ENCODE measurements at regions not wholly inside any gene's neighbourhood (a gene's known extent, or its start where the extent isn't known, plus 50 kb on each side); places are given as distances from the start of the nearest gene placed in this dataset.

DNA sequence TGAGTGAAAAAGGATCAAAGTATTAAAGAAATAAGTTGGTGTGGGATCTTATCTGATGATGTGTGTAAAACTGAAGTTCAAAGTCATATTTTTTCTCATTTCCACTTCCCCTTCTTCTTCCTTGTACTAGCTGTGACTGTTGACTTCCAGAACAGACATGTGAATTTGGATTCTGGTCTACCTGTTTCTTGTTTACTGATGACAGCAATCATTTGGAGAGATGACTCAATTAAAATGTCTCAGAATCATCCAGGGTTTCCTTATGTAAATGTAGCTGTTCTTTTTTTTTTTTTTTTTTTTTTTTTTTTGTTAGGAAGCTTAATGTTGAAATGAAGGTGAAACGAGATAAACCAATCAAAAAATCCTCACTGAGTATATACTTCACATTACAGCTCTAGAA, 819.9 kb upstream of the PIK3C3 start:
- Histone ChIP-seq H2BK120ac (ENCODE audit: low read depth, low read length) (no peak overlapping the region), H3K27ac (replicated peaks; ENCODE audit: low read length) (no peak overlapping the region), H3K23ac (ENCODE audit: low read depth, low read length, poor library complexity) (no peak overlapping the region), H3K18ac (ENCODE audit: low read length) (no peak overlapping the region), H3K14ac (ENCODE audit: low read length) (no peak overlapping the region), H2AFZ (ENCODE audit: low read length) (no peak overlapping the region), H3K9me3 (replicated peaks in 1 of 2; ENCODE audit: control insufficient read depth in 2 of 2, insufficient read depth in 1 of 2, low read depth in 1 of 2, low read length in 2 of 2) (no peaks in the 10 kb centered on the region), H2BK15ac (ENCODE audit: low read length) (no peak overlapping the region), H3K4me1 (ENCODE audit: control insufficient read depth in 2 of 2, insufficient read depth in 1 of 2, low read depth in 1 of 2, low read length in 2 of 2) (no peaks in the 10 kb centered on the region), H4K8ac (ENCODE audit: low read depth, low read length) (no peak overlapping the region), H2BK12ac (ENCODE audit: low read length) (no peak overlapping the region), H3K27me3 (ENCODE audit: control insufficient read depth in 3 of 3, insufficient read depth in 3 of 3, low read depth in 1 of 3, low read length in 3 of 3) (no peaks in the 10 kb centered on the region), H4K91ac (ENCODE audit: low read depth, low read length, poor library complexity) (no peak overlapping the region), H3K4me2 (ENCODE audit: insufficient read depth, low read length, poor library complexity, severe bottlenecking) (no peak overlapping the region), H2AK5ac (ENCODE audit: low read depth, low read length) (no peak overlapping the region), H3K4me3 (ENCODE audit: low read length in 2 of 2) (no peak overlapping the region), H3K36me3 (replicated peaks in 1 of 2; ENCODE audit: control insufficient read depth in 2 of 2, insufficient read depth in 2 of 2, low read length in 2 of 2) (no peaks in the 10 kb centered on the region), H3K4ac (ENCODE audit: low read length) (no peak overlapping the region), H2BK5ac (ENCODE audit: low read length) (no peak overlapping the region), H3K79me1 (ENCODE audit: low read depth, low read length) (no peaks in the 10 kb centered on the region), H3K9ac (ENCODE audit: low read depth, low read length, poor library complexity) (no peak overlapping the region)
- no peak for DNase-seq (ENCODE audit: low spot score)
- no CpG with 5 or more reads among the region's 1 CpG for WGBS, 2 donors (ENCODE audit: extremely low coverage in 2 of 2, insufficient read length in 2 of 2, insufficient replicate concordance in 1 of 2)

DNA sequence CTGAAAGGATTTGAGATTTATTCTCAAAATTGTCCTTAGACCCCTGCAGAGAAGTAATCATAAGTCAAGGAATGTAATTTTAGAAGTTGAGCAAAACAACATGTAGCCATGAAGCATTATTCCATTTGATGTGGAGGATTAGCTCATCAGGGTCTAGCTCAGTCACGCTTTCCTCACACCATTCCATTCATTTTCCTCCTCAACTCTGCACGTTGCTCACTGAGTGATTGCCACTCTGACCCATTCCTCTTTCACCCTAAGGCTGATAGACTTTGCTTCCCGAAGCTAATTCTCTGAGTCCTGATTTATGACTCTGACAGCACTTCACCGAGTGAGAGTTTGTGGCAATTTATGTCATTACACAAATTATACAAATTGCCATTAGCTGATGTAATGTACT, 820.6 kb upstream of the PIK3C3 start:
- H3K27me3 ChIP-seq (ENCODE audit: control insufficient read depth in 3 of 3, insufficient read depth in 3 of 3, low read depth in 1 of 3, low read length in 3 of 3): no peaks in the 10 kb centered on the region
- no peak overlapping the region for H2AFZ ChIP-seq (ENCODE audit: low read length)
- no peak overlapping the region for H3K27ac ChIP-seq (replicated peaks; ENCODE audit: low read length)
- H3K4me2 ChIP-seq (ENCODE audit: insufficient read depth, low read length, poor library complexity, severe bottlenecking): no peak overlapping the region
- no peak overlapping the region for H2BK5ac ChIP-seq (ENCODE audit: low read length)
- no peak overlapping the region for H3K14ac ChIP-seq (ENCODE audit: low read length)
- H3K79me1 ChIP-seq (ENCODE audit: low read depth, low read length): no peaks in the 10 kb centered on the region
- no peak overlapping the region for H2BK15ac ChIP-seq (ENCODE audit: low read length)
- no peak overlapping the region for H3K23ac ChIP-seq (ENCODE audit: low read depth, low read length, poor library complexity)
- no peaks in the 10 kb centered on the region for H3K4me1 ChIP-seq (ENCODE audit: control insufficient read depth in 2 of 2, insufficient read depth in 1 of 2, low read depth in 1 of 2, low read length in 2 of 2)
- no peak overlapping the region for H2AK5ac ChIP-seq (ENCODE audit: low read depth, low read length)
- no peak overlapping the region for H2BK120ac ChIP-seq (ENCODE audit: low read depth, low read length)
- H3K9ac ChIP-seq (ENCODE audit: low read depth, low read length, poor library complexity): no peak overlapping the region
- no peak for DNase-seq (ENCODE audit: low spot score)
- H3K4me3 ChIP-seq (ENCODE audit: low read length in 2 of 2): no peak overlapping the region
- H3K18ac ChIP-seq (ENCODE audit: low read length): no peak overlapping the region
- no peak overlapping the region for H4K8ac ChIP-seq (ENCODE audit: low read depth, low read length)
- no peak overlapping the region for H3K4ac ChIP-seq (ENCODE audit: low read length)
- no peaks in the 10 kb centered on the region for H3K9me3 ChIP-seq (replicated peaks in 1 of 2; ENCODE audit: control insufficient read depth in 2 of 2, insufficient read depth in 1 of 2, low read depth in 1 of 2, low read length in 2 of 2)
- H2BK12ac ChIP-seq (ENCODE audit: low read length): no peak overlapping the region
- H3K36me3 ChIP-seq (replicated peaks in 1 of 2; ENCODE audit: control insufficient read depth in 2 of 2, insufficient read depth in 2 of 2, low read length in 2 of 2): no peaks in the 10 kb centered on the region
- WGBS, 2 donors (ENCODE audit: extremely low coverage in 2 of 2, insufficient read length in 2 of 2, insufficient replicate concordance in 1 of 2): no CpG with 5 or more reads among the region's 4 CpGs
- no peak overlapping the region for H4K91ac ChIP-seq (ENCODE audit: low read depth, low read length, poor library complexity)

DNA sequence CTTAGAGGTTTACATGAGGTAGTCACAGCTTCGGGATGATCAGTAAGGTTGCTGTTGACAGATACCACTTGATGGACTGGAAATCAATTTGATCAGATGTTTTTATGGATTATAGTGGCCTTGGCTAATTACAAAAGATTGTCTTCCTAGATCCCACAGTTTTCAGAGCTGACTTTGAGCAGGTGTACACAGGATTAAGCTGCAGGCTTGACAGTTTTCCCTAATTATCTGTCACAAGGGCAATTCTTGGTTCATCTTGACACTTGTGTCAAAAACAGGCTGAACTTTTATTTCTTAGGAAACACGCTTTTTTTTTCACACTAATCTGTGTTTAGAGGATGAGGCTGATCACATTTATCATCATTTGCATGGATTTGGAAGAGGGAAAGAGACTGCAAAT, 824.0 kb upstream of the PIK3C3 start:
- Histone ChIP-seq H2BK12ac (ENCODE audit: low read length) (no peak overlapping the region), H3K4me1 (ENCODE audit: control insufficient read depth in 2 of 2, insufficient read depth in 1 of 2, low read depth in 1 of 2, low read length in 2 of 2) (no peaks in the 10 kb centered on the region), H4K8ac (ENCODE audit: low read depth, low read length) (no peak overlapping the region), H3K9ac (ENCODE audit: low read depth, low read length, poor library complexity) (no peak overlapping the region), H3K4ac (ENCODE audit: low read length) (no peak overlapping the region), H3K14ac (ENCODE audit: low read length) (no peak overlapping the region), H3K4me2 (ENCODE audit: insufficient read depth, low read length, poor library complexity, severe bottlenecking) (no peak overlapping the region), H3K23ac (ENCODE audit: low read depth, low read length, poor library complexity) (no peak overlapping the region), H2BK5ac (ENCODE audit: low read length) (no peak overlapping the region), H3K36me3 (replicated peaks in 1 of 2; ENCODE audit: control insufficient read depth in 2 of 2, insufficient read depth in 2 of 2, low read length in 2 of 2) (no peaks in the 10 kb centered on the region), H3K79me1 (ENCODE audit: low read depth, low read length) (no peaks in the 10 kb centered on the region), H2AK5ac (ENCODE audit: low read depth, low read length) (no peak overlapping the region), H3K18ac (ENCODE audit: low read length) (no peak overlapping the region), H2BK15ac (ENCODE audit: low read length) (no peak overlapping the region), H2BK120ac (ENCODE audit: low read depth, low read length) (no peak overlapping the region), H3K4me3 (ENCODE audit: low read length in 2 of 2) (no peak overlapping the region), H4K91ac (ENCODE audit: low read depth, low read length, poor library complexity) (no peak overlapping the region), H3K27ac (replicated peaks; ENCODE audit: low read length) (no peak overlapping the region), H3K9me3 (replicated peaks in 1 of 2; ENCODE audit: control insufficient read depth in 2 of 2, insufficient read depth in 1 of 2, low read depth in 1 of 2, low read length in 2 of 2) (no peaks in the 10 kb centered on the region), H3K27me3 (ENCODE audit: control insufficient read depth in 3 of 3, insufficient read depth in 3 of 3, low read depth in 1 of 3, low read length in 3 of 3) (no peaks in the 10 kb centered on the region), H2AFZ (ENCODE audit: low read length) (no peak overlapping the region)
- WGBS, 2 donors (ENCODE audit: extremely low coverage in 2 of 2, insufficient read length in 2 of 2, insufficient replicate concordance in 1 of 2): no CpG with 5 or more reads among the region's 2 CpGs
- DNase-seq (ENCODE audit: low spot score): no peak

DNA sequence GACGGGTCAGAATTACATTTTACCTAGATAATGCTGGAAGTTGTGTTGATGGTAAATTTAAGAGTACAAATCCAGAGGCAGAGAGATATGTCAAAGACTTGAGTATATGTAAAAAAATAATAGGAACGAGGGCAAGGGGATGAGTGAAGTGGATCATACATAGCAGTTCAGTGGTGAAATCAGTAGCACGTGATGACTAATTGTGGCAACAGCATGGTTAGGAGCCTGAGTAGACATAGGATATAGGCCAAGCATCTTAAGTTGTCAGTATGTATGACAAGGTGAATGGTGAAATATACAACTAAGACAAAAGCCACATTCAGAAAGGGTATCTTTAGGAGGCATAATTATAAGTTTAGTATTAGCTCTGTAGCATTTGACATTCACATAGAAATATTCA, 826.5 kb upstream of the PIK3C3 start:
- no peak overlapping the region for H2AK5ac ChIP-seq (ENCODE audit: low read depth, low read length)
- H3K23ac ChIP-seq (ENCODE audit: low read depth, low read length, poor library complexity): no peak overlapping the region
- H3K27ac ChIP-seq (replicated peaks; ENCODE audit: low read length): no peak overlapping the region
- no peaks in the 10 kb centered on the region for H3K79me1 ChIP-seq (ENCODE audit: low read depth, low read length)
- H2BK12ac ChIP-seq (ENCODE audit: low read length): no peak overlapping the region
- H4K91ac ChIP-seq (ENCODE audit: low read depth, low read length, poor library complexity): no peak overlapping the region
- no peak for DNase-seq (ENCODE audit: low spot score)
- no peaks in the 10 kb centered on the region for H3K36me3 ChIP-seq (replicated peaks in 1 of 2; ENCODE audit: control insufficient read depth in 2 of 2, insufficient read depth in 2 of 2, low read length in 2 of 2)
- no peaks in the 10 kb centered on the region for H3K9me3 ChIP-seq (replicated peaks in 1 of 2; ENCODE audit: control insufficient read depth in 2 of 2, insufficient read depth in 1 of 2, low read depth in 1 of 2, low read length in 2 of 2)
- no peak overlapping the region for H2BK120ac ChIP-seq (ENCODE audit: low read depth, low read length)
- H3K4ac ChIP-seq (ENCODE audit: low read length): no peak overlapping the region
- no peak overlapping the region for H2AFZ ChIP-seq (ENCODE audit: low read length)
- H3K9ac ChIP-seq (ENCODE audit: low read depth, low read length, poor library complexity): no peak overlapping the region
- H3K27me3 ChIP-seq (ENCODE audit: control insufficient read depth in 3 of 3, insufficient read depth in 3 of 3, low read depth in 1 of 3, low read length in 3 of 3): no peaks in the 10 kb centered on the region
- no peak overlapping the region for H3K14ac ChIP-seq (ENCODE audit: low read length)
- H2BK15ac ChIP-seq (ENCODE audit: low read length): no peak overlapping the region
- H2BK5ac ChIP-seq (ENCODE audit: low read length): no peak overlapping the region
- no peak overlapping the region for H3K18ac ChIP-seq (ENCODE audit: low read length)
- whole genome bisulfite sequencing, 2 donors (ENCODE audit: extremely low coverage in 2 of 2, insufficient read length in 2 of 2, insufficient replicate concordance in 1 of 2): no CpG with 5 or more reads among the region's 3 CpGs
- no peak overlapping the region for H3K4me3 ChIP-seq (ENCODE audit: low read length in 2 of 2)
- no peak overlapping the region for H4K8ac ChIP-seq (ENCODE audit: low read depth, low read length)
- H3K4me2 ChIP-seq (ENCODE audit: insufficient read depth, low read length, poor library complexity, severe bottlenecking): no peak overlapping the region
- no peaks in the 10 kb centered on the region for H3K4me1 ChIP-seq (ENCODE audit: control insufficient read depth in 2 of 2, insufficient read depth in 1 of 2, low read depth in 1 of 2, low read length in 2 of 2)

Measured in neuronal stem cell (in vitro differentiated cells).